Liver (tissue), 7 donors: ENCODE measurements at regions not wholly inside any gene's neighbourhood (a gene's known extent, or its start where the extent isn't known, plus 50 kb on each side); places are given as distances from the start of the nearest gene placed in this dataset.
"Not testable (repeated sequence)": the region's sequence is repeated elsewhere in the genome, so short reads cannot be mapped to it uniquely, and the experiment has no call there.

Experiments
- DNase-seq: peaks from one replicate; pipeline ENCODE4 v3.0.0-alpha.2; 2017; ENCODE audit warnings: low spot score
- H3K27ac ChIP-seq, 2 donors: one replicate each; pipeline ENCODE4 v1.7.0; 2013; ENCODE audit warnings: inconsistent platforms in 2 of 2, low read length in 2 of 2, control low read depth in 1 of 2, low read depth in 1 of 2, mild to moderate bottlenecking in 1 of 2
- H3K27me3 ChIP-seq, 4 donors: one replicate each; pipeline versions ENCODE4 v1.6.1 to v1.7.0; 2013; ENCODE audit warnings: low read length in 3 of 4, inconsistent platforms in 1 of 4, mild to moderate bottlenecking in 1 of 4, moderate library complexity in 1 of 4; ENCODE audit not compliant: control insufficient read depth in 4 of 4, insufficient read depth in 4 of 4
- H3K36me3 ChIP-seq, 4 donors: one replicate each; pipeline versions ENCODE4 v1.6.1 to v1.7.0; 2013; ENCODE audit warnings: low read length in 3 of 4, mild to moderate bottlenecking in 3 of 4, low read depth in 1 of 4, moderate library complexity in 1 of 4; ENCODE audit not compliant: control insufficient read depth in 4 of 4, insufficient read depth in 3 of 4
- H3K4me1 ChIP-seq, 4 donors: one replicate each; pipeline versions ENCODE4 v1.6.1 to v1.7.0; 2013; ENCODE audit warnings: low read length in 3 of 4, mild to moderate bottlenecking in 3 of 4, moderate library complexity in 1 of 4; ENCODE audit not compliant: control insufficient read depth in 4 of 4, insufficient read depth in 4 of 4
- H3K4me3 ChIP-seq, 3 donors: one replicate each; pipeline versions ENCODE4 v1.6.1 to v1.7.0; 2013; ENCODE audit warnings: low read length in 3 of 3, control low read depth in 1 of 3, low read depth in 1 of 3, mild to moderate bottlenecking in 1 of 3
- H3K9ac ChIP-seq, 2 donors: one replicate each; pipeline ENCODE4 v1.7.0; 2013; ENCODE audit warnings: low read length in 2 of 2, mild to moderate bottlenecking in 2 of 2, moderate library complexity in 2 of 2, control low read depth in 1 of 2, low read depth in 1 of 2
- H3K9me3 ChIP-seq, 4 donors: one replicate each; pipeline versions ENCODE4 v1.6.1 to v1.7.0; 2013; ENCODE audit warnings: low read length in 3 of 4; ENCODE audit not compliant: control insufficient read depth in 4 of 4
- EGR1 ChIP-seq, 2 donors: IDR thresholded peaks; 2 replicates each; pipeline ENCODE4 v1.6.1; 2016 to 2018; ENCODE audit warnings: antibody characterized with exemption in 2 of 2, low read depth in 2 of 2
- FOXA1 ChIP-seq: IDR thresholded peaks from 2 replicates; pipeline ENCODE4 v1.6.1; 2016; ENCODE audit warnings: antibody characterized with exemption
- FOXA2 ChIP-seq: IDR thresholded peaks from 2 replicates; pipeline ENCODE4 v1.6.1; 2016; ENCODE audit warnings: antibody characterized with exemption
- GABPA ChIP-seq, 2 donors: IDR thresholded peaks in 1 of 2; conservative IDR thresholded peaks in 1 of 2; 2 replicates each; pipeline ENCODE4 v1.6.1; 2016; ENCODE audit warnings: antibody characterized with exemption in 2 of 2, mild to moderate bottlenecking in 1 of 2, moderate library complexity in 1 of 2
- HNF4A ChIP-seq, 2 donors: conservative IDR thresholded peaks; 2 replicates each; pipeline ENCODE4 v1.6.1; 2016; ENCODE audit warnings: antibody characterized with exemption in 2 of 2, mild to moderate bottlenecking in 2 of 2
- JUND ChIP-seq, 2 donors: IDR thresholded peaks; 2 replicates each; pipeline ENCODE4 v1.6.1; 2016; ENCODE audit warnings: antibody characterized with exemption in 2 of 2
- NR2F2 ChIP-seq: IDR thresholded peaks from 2 replicates; pipeline ENCODE4 v1.6.1; 2016; ENCODE audit warnings: antibody characterized with exemption
- RAD21 ChIP-seq, 2 donors: IDR thresholded peaks; 2 replicates each; pipeline ENCODE4 v1.6.1; 2016; ENCODE audit warnings: antibody characterized with exemption in 2 of 2, mild to moderate bottlenecking in 2 of 2
- RXRA ChIP-seq, 2 donors: IDR thresholded peaks; 2 replicates each; pipeline ENCODE4 v1.6.1; 2017 to 2018; ENCODE audit warnings: antibody characterized with exemption in 2 of 2, mild to moderate bottlenecking in 1 of 2
- TAF1 ChIP-seq: conservative IDR thresholded peaks from 2 replicates; pipeline ENCODE4 v1.6.1; 2016; ENCODE audit warnings: antibody characterized with exemption, mild to moderate bottlenecking
- YY1 ChIP-seq: IDR thresholded peaks from 2 replicates; pipeline ENCODE4 v1.6.1; 2016; ENCODE audit warnings: antibody characterized with exemption, mild to moderate bottlenecking
- WGBS: extraction: QIAGEN DNeasy Blood & Tissue Kit; methylation state at CpG from one replicate; pipeline ENCODE4 v1.1.7; 2013; 5-methylcytosine and 5-hydroxymethylcytosine counted together
- TF ChIP-seq, protein P1 (sequence below): IDR thresholded peaks from 2 replicates; pipeline ENCODE4 v1.6.1; 2016; ENCODE audit warnings: antibody characterized with exemption
- TF ChIP-seq, protein P2 (sequence below): IDR thresholded peaks from 2 replicates; pipeline ENCODE4 v1.6.1; 2016; ENCODE audit warnings: antibody characterized with exemption
- TF ChIP-seq, protein P3 (sequence below): IDR thresholded peaks from 2 replicates; pipeline ENCODE4 v1.6.1; 2016; ENCODE audit warnings: antibody characterized with exemption
- donor health status: healthy.
- donor health status: healthy.
- donor health status: healthy.
- donor health status: healthy.

DNA sequence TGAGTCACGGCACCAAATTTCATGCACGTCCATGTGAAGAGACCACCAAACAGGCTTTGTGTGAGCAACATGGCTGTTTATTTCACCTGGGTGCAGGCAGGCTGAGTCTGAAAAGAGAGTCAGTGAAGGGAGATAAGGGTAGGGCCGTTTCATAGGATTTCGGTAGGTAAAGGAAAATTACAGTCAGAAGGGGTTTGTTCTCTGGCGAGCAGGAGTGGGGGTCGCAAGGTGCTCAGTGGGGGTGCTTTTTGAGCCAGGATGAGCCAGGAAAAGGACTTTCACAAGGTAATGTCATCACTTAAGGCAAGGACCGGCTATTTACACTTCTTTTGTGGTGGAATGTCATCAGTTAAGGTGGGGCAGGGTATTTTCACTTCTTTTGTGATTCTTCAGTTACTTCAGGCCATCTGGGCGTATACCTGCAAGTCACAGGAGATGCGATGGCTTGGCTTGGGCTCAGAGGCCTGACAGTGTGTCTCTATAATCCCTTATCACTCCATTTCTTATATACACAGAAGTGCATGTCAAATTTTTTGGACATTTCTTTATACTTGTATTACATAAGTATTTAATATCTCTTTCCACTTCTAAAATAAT lies 870.3 kb downstream of the TBL1XR1 start:
- not testable (repeated sequence) for H3K27ac ChIP-seq, H3K36me3 ChIP-seq, DNase-seq, H3K4me3 ChIP-seq, H3K27me3 ChIP-seq, H3K9me3 ChIP-seq, H3K9ac ChIP-seq, H3K4me1 ChIP-seq
- 73% methylated on average over 9 of the region's 9 CpGs for WGBS

DNA sequence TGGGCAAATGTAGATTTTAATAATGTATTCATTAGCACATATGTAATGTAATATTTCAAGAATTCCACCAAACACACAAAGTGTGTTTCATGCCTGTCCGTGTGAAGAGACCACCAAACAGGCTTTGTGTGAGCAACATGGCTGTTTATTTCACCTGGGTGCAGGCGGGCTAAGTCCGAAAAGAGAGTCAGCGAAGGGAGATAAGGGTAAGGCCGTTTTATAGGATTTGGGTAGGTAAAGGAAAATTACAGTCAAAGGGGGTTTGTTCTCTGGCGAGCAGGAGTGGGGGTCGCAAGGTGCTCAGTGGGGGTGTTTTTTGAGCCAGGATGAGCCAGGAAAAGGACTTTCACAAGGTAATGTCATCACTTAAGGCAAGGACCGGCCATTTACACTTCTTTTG lies 875.8 kb downstream of the TBL1XR1 start:
- 86% methylated on average over 8 of the region's 8 CpGs for WGBS
- H3K4me1 ChIP-seq, DNase-seq: not testable (repeated sequence)

DNA sequence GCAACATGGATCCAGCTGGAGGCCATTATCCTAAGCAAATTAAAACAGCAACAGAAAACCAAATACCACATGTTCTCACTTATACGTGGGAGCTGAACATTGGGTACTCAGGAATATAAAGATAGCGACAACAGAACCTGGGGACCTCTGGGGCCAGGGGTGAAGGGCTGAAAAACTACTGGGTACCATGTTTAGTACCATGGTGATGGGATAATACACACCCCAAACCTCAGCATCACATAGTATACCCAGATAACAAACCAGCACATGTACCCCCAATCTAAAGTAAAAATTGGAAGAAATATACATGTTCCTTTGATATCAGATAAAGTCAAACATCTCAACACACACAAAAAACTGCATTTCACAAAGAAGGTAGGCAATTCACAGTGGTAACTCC lies 876.2 kb downstream of the TBL1XR1 start:
- TF ChIP-seq HNF4A (conservative IDR thresholded peaks at IDR 0.05), result no peak
- no peak for TF ChIP-seq RAD21 (IDR thresholded peaks at IDR 0.05)
- Histone ChIP-seq H3K36me3 (no peaks in the 10 kb centered on the region), H3K4me3 (no peak overlapping the region), H3K9ac (no peak overlapping the region), H3K27ac (no peak overlapping the region), H3K27me3 (no peaks in the 10 kb centered on the region), H3K4me1 (no peaks in the 10 kb centered on the region), H3K9me3 (no peaks in the 10 kb centered on the region)
- no peak for DNase-seq
- WGBS, result 81% methylated on average over 2 of the region's 2 CpGs

More for the DNA sequence above, 875.8 kb downstream of the TBL1XR1 start:
- not testable (repeated sequence) for H3K9me3 ChIP-seq, H3K27me3 ChIP-seq, H3K27ac ChIP-seq, H3K36me3 ChIP-seq, H3K9ac ChIP-seq, H3K4me3 ChIP-seq

DNA sequence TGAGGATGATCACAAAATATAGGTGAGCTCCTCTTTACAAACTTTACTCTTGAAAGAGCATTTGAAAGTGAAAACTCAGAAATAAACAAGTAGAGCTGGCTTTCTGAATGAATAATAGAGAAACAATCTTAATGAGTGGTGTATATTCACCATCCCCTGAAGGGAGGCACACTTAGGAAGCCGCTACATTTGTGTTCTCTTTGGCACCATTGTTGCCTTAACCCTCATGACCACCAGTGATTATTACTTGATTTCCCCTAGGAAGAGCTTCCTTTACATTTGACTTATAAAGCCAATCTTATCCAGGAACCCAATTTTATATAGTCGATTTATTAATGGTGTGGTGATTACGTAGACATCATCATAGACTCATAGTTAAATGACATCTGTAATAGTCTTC lies 883.9 kb downstream of the TBL1XR1 start:
- no peak for DNase-seq
- no peaks in the 10 kb centered on the region for H3K4me1 ChIP-seq
- no peaks in the 10 kb centered on the region for H3K36me3 ChIP-seq
- no peak for TF ChIP-seq NR2F2
- no peak for TF ChIP-seq YY1
- TF ChIP-seq FOXA1, result no peak
- no peaks in the 10 kb centered on the region for H3K9me3 ChIP-seq
- H3K27ac ChIP-seq, result no peak overlapping the region
- H3K9ac ChIP-seq, result no peak overlapping the region
- no peak overlapping the region for H3K4me3 ChIP-seq
- no peaks in the 10 kb centered on the region for H3K27me3 ChIP-seq
- 84% methylated on average over 3 of the region's 3 CpGs for WGBS

DNA sequence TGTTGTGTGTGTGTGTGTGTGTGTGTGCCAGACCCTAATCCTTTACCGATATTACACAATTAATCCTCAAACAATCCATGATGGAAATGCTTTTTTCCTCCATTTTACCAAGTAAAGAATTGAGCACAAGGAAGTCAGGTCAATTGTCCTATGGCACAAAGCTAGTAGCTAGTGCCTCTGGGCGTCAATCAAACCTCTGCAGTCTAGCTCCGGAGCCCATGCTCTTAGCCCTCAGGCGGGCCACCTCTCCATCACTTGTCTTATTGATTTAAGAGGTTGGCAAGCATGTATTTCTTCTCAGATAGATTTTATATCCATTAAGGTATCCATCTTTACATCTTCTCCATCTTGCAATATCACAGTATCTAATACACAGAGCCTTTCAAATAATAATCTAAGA lies 886.6 kb downstream of the TBL1XR1 start:
- no peaks in the 10 kb centered on the region for H3K9me3 ChIP-seq
- no peak overlapping the region for H3K4me3 ChIP-seq
- H3K4me1 ChIP-seq, result no peaks in the 10 kb centered on the region
- no peaks in the 10 kb centered on the region for H3K36me3 ChIP-seq
- H3K27me3 ChIP-seq, result no peaks in the 10 kb centered on the region
- H3K9ac ChIP-seq, result no peak overlapping the region
- 85% methylated on average over 4 of the region's 4 CpGs for WGBS
- DNase-seq, result no peak
- no peak overlapping the region for H3K27ac ChIP-seq
- TF ChIP-seq YY1, result no peak
- TF ChIP-seq RAD21 (IDR thresholded peaks at IDR 0.05), result no peak
- TF ChIP-seq, protein P1, sequence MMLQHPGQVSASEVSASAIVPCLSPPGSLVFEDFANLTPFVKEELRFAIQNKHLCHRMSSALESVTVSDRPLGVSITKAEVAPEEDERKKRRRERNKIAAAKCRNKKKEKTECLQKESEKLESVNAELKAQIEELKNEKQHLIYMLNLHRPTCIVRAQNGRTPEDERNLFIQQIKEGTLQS, result no peak
- no peak for TF ChIP-seq NR2F2
- no peak for TF ChIP-seq RXRA (IDR thresholded peaks at IDR 0.05)
- TF ChIP-seq, protein P2, sequence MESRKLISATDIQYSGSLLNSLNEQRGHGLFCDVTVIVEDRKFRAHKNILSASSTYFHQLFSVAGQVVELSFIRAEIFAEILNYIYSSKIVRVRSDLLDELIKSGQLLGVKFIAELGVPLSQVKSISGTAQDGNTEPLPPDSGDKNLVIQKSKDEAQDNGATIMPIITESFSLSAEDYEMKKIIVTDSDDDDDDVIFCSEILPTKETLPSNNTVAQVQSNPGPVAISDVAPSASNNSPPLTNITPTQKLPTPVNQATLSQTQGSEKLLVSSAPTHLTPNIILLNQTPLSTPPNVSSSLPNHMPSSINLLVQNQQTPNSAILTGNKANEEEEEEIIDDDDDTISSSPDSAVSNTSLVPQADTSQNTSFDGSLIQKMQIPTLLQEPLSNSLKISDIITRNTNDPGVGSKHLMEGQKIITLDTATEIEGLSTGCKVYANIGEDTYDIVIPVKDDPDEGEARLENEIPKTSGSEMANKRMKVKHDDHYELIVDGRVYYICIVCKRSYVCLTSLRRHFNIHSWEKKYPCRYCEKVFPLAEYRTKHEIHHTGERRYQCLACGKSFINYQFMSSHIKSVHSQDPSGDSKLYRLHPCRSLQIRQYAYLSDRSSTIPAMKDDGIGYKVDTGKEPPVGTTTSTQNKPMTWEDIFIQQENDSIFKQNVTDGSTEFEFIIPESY, result no peak
- TF ChIP-seq HNF4A (conservative IDR thresholded peaks at IDR 0.05), result no peak
- TF ChIP-seq GABPA (IDR thresholded peaks at IDR 0.05 in 1 of 2, conservative IDR thresholded peaks at IDR 0.05 in 1 of 2), result no peak
- TF ChIP-seq, protein P3, sequence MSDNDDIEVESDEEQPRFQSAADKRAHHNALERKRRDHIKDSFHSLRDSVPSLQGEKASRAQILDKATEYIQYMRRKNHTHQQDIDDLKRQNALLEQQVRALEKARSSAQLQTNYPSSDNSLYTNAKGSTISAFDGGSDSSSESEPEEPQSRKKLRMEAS, result no peak
- no peak for TF ChIP-seq FOXA2
- no peak for TF ChIP-seq JUND (IDR thresholded peaks at IDR 0.05)
- TF ChIP-seq TAF1, result no peak
- no peak for TF ChIP-seq EGR1 (IDR thresholded peaks at IDR 0.05; ENCODE audit: low read depth in 2 of 2)
- no peak for TF ChIP-seq FOXA1
